Stromal cell of bone marrow (primary cell): ENCODE measurements at regions not wholly inside any gene's neighbourhood (a gene's known extent, or its start where the extent isn't known, plus 50 kb on each side); places are given as distances from the start of the nearest gene placed in this dataset.
"Not testable (repeated sequence)": the region's sequence is repeated elsewhere in the genome, so short reads cannot be mapped to it uniquely, and the experiment has no call there.

Source experiments
- DNase-seq: peaks from one replicate; pipeline ENCODE4 v3.0.0-alpha.2; 2012; ENCODE audit warnings: low read depth

GRCh38 chr5:74403771-74404170 lies 236.8 kb downstream of the ENC1 start:
- DNase-seq: no peak

- DNase-seq: no peak
Observed at GRCh38 chr5:74402553-74402952, 238.0 kb downstream of the ENC1 start.

- no peak for DNase-seq
Observed at GRCh38 chr5:74401946-74402320, 238.6 kb downstream of the ENC1 start.

GRCh38 chr5:74401281-74401945 lies 239.1 kb downstream of the ENC1 start:
- DNase-seq: no peak

- no peak for DNase-seq
Observed at GRCh38 chr5:74400067-74400466, 240.5 kb downstream of the ENC1 start.

DNA sequence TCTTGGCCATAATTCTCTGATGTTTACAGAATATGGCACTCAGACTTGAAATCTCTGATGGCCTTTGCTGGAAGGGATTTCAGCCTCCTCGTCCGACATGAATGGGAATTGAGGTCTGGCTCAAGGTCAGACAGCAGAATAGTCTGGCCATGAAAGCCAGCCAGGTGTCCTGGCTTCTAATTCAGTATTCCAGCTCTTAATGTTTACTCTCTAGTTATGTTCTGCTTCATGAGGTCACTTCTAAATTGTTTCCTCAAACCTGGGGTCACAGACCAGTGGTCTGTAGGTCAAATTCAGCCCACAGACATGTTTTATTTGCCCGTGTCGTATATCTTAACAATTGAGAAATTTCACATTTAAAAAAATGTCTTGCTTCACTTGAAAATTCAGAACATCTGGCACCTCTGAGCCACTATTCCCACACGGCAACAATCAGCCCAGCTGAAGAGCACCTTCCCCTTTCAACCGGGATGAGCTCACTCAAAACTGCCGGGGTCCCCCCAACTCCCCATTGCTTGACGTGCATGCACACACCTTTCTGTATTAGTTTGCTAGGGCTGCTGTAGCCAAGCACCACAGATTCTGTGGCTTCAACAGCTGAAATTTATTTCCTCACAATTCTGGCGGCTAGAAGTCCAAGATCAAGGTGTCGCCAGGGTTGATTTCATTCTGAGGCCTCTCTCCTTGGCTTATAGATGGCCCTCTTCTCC lies 243.5 kb downstream of the ENC1 start:
- no peak for DNase-seq

GRCh38 chr5:74394916-74395880 lies 245.3 kb downstream of the ENC1 start:
- no peak for DNase-seq

DNA sequence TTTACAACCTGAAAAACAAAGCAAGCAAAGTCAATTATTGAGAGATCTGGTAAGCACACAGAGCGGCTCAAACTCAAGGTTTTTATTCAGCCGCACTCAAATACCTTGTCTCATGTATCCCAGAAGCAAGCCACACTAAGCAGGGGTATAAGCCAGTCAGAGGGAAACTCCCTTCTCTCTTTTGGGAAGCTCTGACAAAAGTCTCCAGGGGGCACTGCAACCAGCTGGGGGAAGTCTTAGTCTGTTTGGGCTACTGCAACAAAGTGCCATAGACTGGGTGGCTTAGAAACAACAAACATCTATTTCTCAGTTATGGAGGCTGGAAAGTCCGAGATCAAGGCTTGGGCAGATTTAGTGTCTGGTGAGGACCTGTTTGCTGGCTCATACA lies 246.0 kb downstream of the ENC1 start:
- no peak for DNase-seq

DNA sequence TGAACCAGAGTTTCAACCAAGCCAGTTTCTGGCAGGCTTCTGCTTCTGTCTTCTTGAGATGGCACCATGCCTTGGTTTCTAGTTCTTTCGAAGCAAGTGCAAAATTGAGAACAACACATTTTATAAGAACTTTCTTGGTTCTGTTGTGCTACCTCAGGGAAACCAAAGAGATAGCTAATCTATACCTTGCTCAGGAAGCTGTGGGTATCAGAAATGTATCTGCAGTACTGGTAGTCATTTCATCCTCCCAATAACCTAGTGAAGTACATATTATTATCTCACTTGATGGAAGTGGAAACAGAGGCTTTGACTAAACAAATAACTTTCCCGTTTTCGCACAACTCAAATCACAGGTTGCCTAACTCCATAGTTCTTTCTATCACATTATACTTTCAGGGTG lies 246.6 kb downstream of the ENC1 start:
- DNase-seq: no peak

GRCh38 chr5:74392711-74393351 lies 247.7 kb downstream of the ENC1 start:
- DNase-seq: no peak

DNA sequence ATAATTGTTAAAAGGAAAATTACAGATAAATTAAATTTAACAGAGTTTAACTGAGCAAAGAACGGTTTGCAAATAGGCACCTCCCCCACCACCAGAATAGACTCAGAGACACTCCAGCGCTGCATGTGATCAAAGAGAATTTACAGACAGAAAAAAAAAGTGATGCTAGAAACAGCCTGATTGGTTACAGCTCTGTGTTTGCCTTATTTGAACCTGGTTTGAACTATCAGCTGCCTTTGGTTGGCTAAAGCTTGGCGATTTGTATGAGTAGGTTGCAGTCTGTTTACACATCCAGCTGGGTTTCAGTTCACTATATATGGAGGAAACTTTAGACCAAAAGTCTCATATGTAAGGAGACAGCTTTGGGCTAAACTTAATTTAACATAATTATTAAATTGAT lies 249.1 kb downstream of the ENC1 start:
- no peak for DNase-seq

DNA sequence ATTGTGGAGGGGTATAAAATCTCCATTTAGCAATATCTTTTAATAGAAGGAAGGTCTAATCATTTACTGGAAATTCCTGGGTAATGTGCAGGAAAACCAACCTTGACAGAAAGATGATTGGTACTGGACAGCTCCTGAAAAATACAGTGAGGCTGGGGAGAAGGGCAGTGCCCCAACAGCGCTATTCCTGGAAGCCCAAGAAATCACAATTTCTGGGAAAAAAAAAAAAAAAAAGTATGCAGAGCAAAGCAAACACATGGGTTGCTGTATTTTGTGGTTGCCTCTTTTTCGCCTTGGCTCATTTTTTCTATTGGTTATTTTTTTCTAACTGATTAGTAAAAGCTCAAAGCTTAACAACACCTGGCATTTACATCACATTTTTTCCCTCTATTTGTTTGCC lies 249.7 kb downstream of the ENC1 start:
- no peak for DNase-seq

DNA sequence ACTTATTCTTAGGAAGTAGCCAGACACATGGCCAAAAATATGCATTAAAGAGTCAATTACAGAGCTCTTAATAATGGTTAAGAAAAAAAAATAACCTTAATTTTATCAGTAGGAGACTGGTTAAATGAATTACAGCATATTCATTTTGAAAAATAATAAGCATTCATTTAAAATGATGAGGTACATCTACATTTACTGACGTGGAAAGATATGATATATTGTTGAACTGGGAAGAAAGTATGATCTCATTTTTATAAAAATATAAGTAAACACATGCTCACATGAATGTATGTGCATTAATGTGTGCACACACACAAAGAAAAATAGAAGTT lies 250.3 kb downstream of the ENC1 start:
- DNase-seq: no peak

GRCh38 chr5:74389531-74390305 lies 250.8 kb downstream of the ENC1 start:
- DNase-seq: no peak

DNA sequence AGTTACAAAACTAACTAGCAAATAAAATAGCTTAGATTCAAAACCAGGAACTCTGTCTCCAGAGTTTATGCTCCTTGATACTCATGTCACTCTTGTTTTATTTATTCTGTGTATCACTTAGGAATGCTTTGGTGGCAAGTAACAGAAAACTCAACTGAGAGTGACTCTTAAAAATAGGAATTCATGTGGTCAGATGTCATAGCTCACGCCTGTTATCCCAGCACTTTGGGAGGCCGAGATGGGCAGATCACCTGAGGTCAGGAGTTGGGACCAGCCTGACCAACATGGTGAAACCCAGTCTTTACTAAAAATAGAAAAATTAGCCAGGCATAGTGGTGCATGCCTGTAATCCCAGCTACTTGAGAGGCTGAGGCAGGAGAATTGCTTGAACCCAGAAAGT lies 252.1 kb downstream of the ENC1 start:
- not testable (repeated sequence) for DNase-seq

GRCh38 chr5:74386571-74387334 lies 253.8 kb downstream of the ENC1 start:
- no peak for DNase-seq

DNA sequence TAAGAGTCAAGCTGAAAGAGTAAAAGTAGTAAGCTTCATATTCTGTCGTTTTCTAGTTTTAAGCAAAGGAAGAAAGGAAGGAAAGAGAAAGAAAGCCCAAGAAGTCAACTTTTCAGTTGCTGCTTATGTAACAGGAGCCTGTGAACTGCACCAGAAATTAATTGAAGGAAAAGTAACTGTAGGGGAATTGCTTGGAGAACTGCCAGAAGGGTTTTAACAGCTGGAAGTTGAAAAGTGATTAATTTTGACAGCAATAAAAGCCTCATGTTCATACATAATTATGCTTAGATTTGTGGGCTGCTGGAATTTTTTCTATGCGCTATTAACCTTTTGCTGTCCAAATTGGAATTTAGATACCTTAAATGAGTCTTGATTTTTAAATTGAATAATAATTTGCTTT lies 255.7 kb downstream of the ENC1 start:
- DNase-seq: no peak

- DNase-seq: peak; percentile 46
Observed at GRCh38 chr5:74382987-74383593, 257.4 kb downstream of the ENC1 start.

DNA sequence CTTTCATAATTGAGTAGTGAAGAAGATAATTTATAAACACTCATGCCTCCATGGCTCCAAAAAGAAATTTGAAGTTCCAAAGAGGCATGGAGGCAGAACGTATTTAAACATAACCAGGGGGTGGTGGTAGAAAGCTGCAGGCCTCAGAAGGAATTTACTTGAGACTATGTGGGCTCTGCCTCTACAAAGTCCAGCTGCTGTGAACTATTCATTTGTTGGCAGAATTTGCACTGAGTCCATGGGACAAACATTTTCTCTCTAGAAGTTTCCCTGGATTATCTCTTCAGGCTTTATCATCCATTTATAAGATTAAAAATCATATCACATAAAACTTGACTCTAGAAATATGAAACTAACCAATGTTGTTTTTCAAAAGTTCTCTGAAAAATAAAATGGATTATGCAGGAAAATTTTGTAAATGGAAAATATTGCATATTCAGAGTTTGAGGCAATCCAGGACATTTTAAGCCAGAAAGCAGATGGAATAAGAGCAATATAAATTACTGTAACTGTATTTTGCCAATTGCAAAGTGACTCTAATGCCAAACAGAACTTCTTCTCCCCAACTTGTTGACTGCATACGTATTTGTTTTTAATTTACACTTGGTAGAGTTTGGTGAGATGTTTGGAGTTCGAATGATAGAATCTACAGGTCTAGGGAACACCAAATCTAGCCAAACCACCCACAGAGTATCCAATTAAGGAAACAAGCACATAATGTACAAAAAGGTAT lies 258.2 kb downstream of the ENC1 start:
- no peak for DNase-seq

DNA sequence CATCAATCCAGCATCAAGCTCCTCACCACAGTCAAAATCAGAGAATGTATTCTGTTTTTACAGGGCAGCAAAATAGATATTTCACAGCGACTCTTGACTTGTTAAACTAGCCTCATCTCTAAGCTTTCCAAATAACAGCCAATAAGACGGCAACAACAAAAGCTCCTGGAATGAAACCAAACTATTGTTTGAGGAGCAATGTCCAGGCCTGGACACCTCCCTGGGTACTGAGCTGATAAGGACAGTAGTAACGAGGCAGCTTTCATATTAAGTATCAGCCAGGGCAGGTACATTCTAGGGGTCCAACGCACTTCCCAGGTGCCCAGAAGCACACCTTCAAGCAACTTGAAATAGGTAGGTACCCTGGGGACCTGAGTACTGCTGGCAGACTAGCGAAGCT lies 260.3 kb downstream of the ENC1 start:
- no peak for DNase-seq
